ENCODE measurements at regions not wholly inside any gene's neighbourhood (a gene's known extent, or its start where the extent isn't known, plus 50 kb on each side); places are given as distances from the start of the nearest gene placed in this dataset.
"Not testable (repeated sequence)": the region's sequence is repeated elsewhere in the genome, so short reads cannot be mapped to it uniquely, and the experiment has no call there.

DNA sequence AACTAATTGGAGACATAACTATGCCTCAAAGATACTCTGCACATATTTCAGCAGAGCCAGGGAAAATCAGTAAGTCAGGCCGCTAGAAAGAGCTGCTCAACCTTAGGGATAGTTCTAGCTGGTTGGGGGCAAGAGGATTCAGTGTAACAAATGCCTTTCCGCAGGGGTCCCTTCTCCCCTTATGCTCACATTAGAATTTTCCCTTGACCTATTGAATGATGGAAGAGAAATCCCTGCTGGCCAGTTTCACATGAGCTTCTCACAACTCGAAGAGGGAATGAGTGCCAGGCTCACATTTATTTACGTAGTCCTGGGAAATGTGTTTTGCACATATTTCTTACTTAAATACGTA lies 66.2 kb upstream of the USP9X start:
- TF ChIP-seq, protein P1, sequence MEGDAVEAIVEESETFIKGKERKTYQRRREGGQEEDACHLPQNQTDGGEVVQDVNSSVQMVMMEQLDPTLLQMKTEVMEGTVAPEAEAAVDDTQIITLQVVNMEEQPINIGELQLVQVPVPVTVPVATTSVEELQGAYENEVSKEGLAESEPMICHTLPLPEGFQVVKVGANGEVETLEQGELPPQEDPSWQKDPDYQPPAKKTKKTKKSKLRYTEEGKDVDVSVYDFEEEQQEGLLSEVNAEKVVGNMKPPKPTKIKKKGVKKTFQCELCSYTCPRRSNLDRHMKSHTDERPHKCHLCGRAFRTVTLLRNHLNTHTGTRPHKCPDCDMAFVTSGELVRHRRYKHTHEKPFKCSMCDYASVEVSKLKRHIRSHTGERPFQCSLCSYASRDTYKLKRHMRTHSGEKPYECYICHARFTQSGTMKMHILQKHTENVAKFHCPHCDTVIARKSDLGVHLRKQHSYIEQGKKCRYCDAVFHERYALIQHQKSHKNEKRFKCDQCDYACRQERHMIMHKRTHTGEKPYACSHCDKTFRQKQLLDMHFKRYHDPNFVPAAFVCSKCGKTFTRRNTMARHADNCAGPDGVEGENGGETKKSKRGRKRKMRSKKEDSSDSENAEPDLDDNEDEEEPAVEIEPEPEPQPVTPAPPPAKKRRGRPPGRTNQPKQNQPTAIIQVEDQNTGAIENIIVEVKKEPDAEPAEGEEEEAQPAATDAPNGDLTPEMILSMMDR (IDR thresholded peaks at IDR 0.05), result no peak
- peaks cover 0 to 7% of the 10 kb centered on the region in 2 donors for H3K27me3 ChIP-seq
- intact Hi-C loops (cut with DNase I), result no loop called here
- H3K27ac ChIP-seq, result no peak overlapping the region
- H3K4me3 ChIP-seq, result no peak overlapping the region
- DNase-seq (no peak), ATAC-seq (no peak)
- H3K36me3 ChIP-seq, result no peaks in the 10 kb centered on the region
- H3K4me1 ChIP-seq, result no peaks in the 10 kb centered on the region
- H3K9me3 ChIP-seq, result no peaks in the 10 kb centered on the region

DNA sequence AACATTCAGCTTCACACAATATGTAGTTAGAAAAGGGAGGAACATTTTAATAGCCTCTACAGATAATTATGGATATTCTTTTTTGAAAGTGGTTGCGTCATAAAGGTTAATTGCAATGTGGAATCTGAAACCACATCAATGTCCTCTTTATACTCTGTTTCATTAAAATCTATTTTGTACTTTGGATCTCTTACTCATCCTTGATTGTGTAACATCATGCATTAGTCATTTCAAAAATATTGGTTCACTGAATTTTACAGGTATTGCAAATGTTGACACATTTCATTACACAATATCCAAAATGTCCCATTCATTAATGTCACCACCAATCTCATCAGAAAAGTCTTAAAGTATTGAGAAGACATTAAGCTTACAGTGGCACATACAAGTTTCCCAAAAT lies 62.7 kb upstream of the USP9X start:
- ATAC-seq, result no peak
- peaks cover 0 to 18% of the 10 kb centered on the region in 2 donors for H3K27me3 ChIP-seq
- TF ChIP-seq, protein P1 (IDR thresholded peaks at IDR 0.05), result no peak
- intact Hi-C loops (cut with DNase I), result no loop called here
- H3K9me3 ChIP-seq, result no peaks in the 10 kb centered on the region
- H3K4me1 ChIP-seq, result no peaks in the 10 kb centered on the region
- no peak overlapping the region for H3K27ac ChIP-seq
- H3K36me3 ChIP-seq, result no peaks in the 10 kb centered on the region
- no peak for DNase-seq
- H3K4me3 ChIP-seq, result no peak overlapping the region

DNA sequence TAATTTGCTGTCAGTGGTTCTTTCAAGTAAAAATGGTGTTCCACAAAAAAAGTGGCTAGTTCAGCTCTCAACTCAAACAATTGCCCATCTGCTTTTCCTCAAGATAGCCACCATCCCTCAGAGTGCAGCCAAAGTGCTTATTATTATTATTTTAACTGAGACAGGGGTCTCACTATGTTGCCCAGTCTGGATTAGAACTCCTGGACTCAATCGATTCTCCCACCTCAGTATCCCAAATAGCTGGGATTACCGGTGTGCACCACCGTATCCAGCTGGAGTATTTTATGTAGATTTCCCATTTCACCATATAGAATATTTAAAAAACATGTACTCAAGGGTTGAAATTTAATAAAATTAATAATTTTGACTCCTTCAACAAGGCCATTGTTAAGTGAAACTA lies 62.1 kb upstream of the USP9X start:
- TF ChIP-seq, protein P1 (IDR thresholded peaks at IDR 0.05), result no peak
- Histone ChIP-seq H3K36me3 (no peaks in the 10 kb centered on the region), H3K9me3 (no peaks in the 10 kb centered on the region), H3K27me3 (peaks cover 0 to 18% of the 10 kb centered on the region in 2 donors), H3K4me1 (no peaks in the 10 kb centered on the region), H3K4me3 (no peak overlapping the region), H3K27ac (no peak overlapping the region)
- no peak for ATAC-seq
- no peak for DNase-seq
- intact Hi-C loops (cut with DNase I), result no loop called here

DNA sequence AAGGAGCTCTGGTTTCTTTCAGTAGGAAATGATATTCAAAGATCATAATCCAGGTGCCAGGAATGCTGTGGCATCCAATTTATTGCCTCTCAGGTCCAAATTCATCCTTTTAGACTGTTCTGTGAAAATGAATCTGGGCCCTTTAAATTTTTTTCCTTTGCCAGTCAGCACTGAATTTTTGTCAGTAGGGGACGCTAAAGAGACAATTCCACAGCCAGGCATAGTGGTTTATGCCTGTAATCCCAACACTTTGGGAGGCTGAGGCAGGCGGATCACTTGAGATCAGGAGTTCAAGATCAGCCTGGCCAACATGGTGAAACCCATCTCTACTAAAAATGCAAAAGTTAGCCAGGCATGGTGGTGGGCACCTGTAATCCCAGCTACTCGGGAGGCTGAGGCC lies 60.9 kb upstream of the USP9X start:
- ATAC-seq; intact Hi-C loops (cut with DNase I); H3K36me3 ChIP-seq; H3K4me1 ChIP-seq; DNase-seq; H3K4me3 ChIP-seq; H3K27ac ChIP-seq; H3K9me3 ChIP-seq: not testable (repeated sequence)
- H3K27me3 ChIP-seq, result peaks cover 0 to 15% of the 10 kb centered on the region in 2 donors

DNA sequence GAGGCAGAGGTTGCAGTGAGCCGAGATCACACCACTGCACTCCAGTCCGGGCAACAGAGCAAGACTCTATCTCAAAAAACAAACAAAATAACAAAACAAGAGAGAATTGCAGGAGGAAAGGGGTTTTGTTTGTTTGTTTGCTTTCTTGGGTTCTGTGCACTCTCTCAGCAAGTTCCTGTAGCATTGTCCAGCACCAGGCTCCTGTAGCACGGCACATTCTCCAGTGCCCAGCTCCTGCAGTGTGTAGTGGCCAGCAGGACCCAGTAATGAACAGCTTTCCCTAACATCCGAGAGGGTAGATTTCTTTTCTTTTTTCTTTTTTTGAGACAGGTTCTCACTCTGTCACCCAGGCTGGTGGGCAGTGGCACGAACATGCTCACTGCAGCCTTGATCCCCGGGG lies 60.5 kb upstream of the USP9X start:
- ATAC-seq (no peak), DNase-seq (no peak)
- no peak overlapping the region for H3K4me3 ChIP-seq
- H3K27me3 ChIP-seq, result peaks cover 0 to 12% of the 10 kb centered on the region in 2 donors
- TF ChIP-seq, protein P1 (IDR thresholded peaks at IDR 0.05), result no peak
- no peaks in the 10 kb centered on the region for H3K36me3 ChIP-seq
- intact Hi-C loops (cut with DNase I), result no loop called here
- no peak overlapping the region for H3K27ac ChIP-seq
- H3K4me1 ChIP-seq, result no peaks in the 10 kb centered on the region
- no peaks in the 10 kb centered on the region for H3K9me3 ChIP-seq

DNA sequence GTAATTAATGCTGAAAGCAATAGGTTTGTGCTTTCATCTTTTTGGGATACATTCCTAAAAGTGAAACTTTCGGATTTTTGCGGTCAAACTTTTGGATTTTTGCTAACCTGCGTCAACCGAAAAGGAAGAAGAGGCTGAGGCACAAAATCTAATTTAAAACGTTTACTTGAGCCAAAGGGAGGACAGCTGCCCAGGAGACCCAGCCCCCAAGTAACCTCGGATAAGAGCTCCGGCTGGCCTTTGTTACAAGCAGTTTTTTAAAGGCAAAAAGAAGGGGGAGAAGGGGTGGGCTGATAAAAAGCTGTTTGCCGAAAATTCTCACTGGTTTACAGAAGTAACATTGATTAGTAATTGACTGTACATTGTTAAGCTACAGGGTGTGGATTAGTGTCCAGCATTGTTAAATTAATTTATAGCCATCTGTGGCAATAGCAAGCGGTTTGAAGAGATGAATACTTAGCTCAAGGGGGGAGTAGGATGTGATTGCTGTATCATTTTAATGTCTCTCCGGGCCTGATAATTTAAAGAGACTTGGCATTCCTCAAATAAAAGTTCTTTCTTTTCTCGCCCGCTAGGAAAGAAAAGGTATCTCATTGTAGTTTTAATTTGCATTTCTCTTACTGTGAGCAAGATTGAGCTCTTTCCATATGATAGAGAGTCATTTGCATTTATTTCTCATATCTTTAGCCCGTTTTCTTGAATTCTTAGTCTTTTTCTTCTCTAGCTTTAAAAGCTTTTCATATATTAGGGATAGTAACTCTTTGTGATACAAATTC lies 59.1 kb upstream of the USP9X start:
- Histone ChIP-seq H3K4me1 (no peaks in the 10 kb centered on the region), H3K36me3 (no peaks in the 10 kb centered on the region), H3K9me3 (no peaks in the 10 kb centered on the region), H3K4me3 (no peak overlapping the region), H3K27ac (no peak overlapping the region), H3K27me3 (peaks cover 0 to 12% of the 10 kb centered on the region in 2 donors)
- no peak for ATAC-seq
- DNase-seq, result peak in 1 of 4 donors; percentile 62
- intact Hi-C loops (cut with DNase I), result no loop called here
- TF ChIP-seq, protein P1 (IDR thresholded peaks at IDR 0.05), result no peak

All from left lung (tissue), 4 donors.